ENCODE measurements at regions not wholly inside any gene's neighbourhood (a gene's known extent, or its start where the extent isn't known, plus 50 kb on each side); places are given as distances from the start of the nearest gene placed in this dataset.
A peak's percentile ranks its signal among the peaks of the same experiment; 100 is the strongest.
"Not testable (repeated sequence)": the region's sequence is repeated elsewhere in the genome, so short reads cannot be mapped to it uniquely, and the experiment has no call there.

DNA sequence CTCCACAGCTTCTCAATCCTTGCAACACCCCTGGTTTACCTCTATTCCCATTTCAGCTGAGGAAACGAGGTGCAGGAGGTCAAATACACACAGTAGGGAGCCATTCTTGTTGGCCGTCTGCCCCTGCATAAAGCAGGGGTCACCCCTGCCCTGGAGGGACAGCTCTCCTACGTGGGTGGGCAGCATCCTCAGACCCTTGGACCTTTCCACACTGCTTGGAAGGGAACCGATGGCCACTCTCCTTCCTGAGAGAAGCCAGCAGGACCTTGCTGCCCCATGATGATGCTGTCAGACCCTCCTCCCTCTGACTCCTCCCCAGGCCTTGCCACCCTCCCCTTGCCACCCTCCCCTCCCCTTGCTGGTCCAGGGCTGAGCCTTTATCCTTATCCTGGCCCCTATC is 121.1 kb upstream of the SYT13 start:
- DNase-seq (ENCODE audit: low spot score), result no peak

DNA sequence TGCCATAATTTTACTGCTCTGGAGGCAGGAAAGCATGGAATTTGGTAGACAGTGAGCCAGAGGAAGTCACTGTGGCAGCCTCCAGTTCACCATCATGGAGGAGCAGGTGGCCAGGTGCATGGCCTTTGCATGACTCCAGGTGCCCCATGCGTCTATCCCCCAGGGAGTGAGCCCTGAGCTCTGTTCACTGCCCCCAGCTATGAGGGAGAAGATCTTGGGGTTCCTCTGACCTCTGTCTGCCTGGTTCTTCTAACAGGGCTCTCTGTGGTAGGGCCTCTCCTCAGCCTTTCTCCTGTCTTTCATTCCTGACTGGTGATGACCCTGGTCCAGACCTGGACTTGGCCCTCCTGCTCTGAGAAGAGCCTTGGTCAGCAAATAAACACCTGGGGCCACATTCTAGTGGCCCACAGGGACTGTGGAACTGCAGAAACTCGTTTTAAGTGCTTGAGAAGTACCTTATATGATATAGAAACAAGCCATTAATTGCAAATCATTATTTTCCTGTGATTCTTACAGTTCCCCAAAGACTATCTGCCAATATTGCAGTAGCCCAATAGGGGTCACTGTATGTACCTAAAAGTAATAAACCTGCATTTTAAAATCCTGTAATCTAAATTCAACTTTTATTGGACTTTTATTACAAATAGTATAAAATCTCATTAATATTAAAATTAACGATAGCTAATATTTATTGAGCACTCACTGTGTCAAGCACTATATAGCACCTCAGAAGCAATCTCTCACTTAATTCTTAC is 120.0 kb upstream of the SYT13 start:
- DNase-seq (ENCODE audit: low spot score), result peak; percentile 6

DNA sequence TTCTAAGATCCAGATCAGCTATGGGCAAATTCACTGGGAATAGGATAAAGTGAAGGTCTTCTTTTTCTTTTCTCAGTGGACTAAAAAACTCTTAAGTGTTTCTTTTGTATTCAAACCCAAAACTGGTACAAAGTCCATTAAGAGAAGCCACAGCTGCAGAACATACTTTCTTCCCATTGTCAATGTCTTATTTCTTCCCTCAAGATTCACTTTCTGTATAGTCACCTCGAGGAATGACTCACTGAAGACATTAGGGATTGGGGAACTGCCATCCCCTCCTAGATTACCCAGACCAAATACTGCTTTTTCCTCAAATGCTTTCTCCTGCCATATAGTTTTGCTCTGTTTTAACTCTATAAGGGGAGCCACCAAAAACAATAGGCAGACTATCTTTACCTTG is 117.4 kb upstream of the SYT13 start:
- DNase-seq (ENCODE audit: low spot score), result not testable (repeated sequence)

DNA sequence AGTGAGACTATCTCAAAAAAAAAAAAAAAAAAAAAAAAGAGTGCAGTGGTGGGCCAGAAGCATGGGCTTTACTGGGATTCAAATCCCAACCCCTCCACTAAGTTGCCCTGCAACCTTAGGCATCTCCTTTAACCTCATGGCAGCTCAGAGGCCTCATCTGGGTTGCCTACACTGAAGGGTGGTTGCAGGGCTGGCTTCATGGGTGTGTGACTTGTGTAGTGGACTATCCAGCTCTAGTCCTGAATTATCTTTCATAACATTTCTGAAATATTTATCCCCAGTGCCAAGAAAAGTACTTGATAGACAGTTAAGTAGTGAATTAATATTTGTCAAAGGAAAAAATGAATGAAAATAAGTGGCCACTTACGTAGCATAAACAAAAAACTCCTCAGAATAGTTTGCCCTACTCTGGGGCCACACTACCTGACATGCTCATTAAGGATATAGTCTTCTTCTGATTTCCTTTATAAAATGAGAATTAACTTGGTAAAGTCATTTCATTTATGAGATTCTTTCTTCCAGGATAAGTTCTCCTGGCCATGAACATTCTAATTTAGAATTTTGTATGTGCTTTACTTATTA is 116.0 kb upstream of the SYT13 start:
- no peak for DNase-seq (ENCODE audit: low spot score)

DNA sequence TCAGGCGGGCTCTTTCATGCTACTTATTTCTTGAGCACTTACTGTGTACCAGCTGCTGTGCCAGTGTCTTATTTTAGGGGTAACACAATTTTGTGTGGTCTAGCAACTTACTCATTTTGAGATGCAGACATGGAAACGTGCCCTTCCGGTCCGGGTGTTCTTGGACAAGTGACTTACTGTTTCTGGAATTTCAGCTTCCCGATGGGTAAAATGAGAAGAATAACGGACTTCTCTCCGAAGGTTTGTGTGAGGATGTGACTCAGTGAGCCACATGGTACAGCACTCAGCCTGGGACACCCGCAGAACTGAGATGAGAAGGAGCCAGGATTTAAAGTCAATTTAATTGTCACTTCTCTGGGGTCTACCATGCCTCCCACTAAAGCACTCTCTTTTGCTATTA is 114.5 kb upstream of the SYT13 start:
- peak; percentile 67 for DNase-seq (ENCODE audit: low spot score)

DNA sequence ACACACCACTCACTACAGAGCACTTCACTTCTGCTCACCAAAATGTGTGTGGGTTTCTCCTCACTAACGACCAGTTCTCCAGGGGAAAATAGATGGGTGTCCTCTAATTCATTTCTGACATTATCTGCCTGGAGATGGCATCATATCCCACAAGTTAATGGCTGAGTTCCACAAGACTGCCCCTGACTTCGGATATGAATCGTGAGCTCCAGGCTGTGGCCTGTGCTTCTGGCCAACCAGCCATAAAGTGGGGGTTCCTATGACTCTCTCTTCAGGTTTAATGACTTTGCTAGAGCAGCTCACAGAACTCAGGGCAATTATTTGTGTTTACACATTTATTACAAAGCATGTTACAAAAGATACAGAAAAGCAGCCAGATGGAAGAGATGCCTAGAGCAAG is 113.0 kb upstream of the SYT13 start:
- DNase-seq (ENCODE audit: low spot score), result no peak

DNA sequence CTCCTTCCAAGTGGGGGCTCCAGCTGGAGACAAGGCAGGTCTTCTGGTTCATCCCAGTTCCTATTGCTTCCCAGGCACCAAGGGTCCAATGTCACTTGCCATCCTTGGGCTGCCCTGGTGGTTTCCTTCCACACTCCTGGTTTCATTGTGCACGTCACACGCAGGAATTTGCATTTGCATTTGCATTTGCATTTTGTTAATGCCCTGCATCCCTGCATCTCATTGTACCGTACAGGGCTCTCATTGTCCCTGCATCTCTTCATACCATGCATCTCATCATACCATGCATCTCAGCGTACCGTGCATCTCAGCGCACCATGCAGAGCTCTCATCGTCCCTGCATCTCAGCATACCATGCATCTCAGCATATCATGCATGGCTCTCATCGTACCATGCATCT is 112.2 kb upstream of the SYT13 start:
- DNase-seq (ENCODE audit: low spot score), result no peak

DNA sequence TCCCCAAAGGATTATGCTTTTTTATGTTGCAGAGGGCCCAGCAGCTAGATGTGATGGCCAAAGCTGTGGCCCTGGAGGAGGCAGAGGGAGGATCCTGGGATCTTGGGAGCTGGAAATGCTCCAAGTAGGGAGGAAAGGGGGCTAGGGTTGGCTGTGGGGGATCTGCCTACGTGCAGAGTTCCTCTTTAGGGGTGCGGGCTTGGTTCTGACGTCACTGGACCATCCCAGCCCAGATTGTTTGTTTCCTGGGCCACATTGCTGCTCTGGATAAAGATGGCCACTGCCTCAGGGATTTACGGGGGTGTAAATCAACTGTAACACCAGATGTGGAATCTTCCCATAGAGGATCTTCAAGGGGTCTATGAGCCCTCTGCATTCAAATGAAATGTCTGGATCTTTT is 110.3 kb upstream of the SYT13 start:
- no peak for DNase-seq (ENCODE audit: low spot score)

DNA sequence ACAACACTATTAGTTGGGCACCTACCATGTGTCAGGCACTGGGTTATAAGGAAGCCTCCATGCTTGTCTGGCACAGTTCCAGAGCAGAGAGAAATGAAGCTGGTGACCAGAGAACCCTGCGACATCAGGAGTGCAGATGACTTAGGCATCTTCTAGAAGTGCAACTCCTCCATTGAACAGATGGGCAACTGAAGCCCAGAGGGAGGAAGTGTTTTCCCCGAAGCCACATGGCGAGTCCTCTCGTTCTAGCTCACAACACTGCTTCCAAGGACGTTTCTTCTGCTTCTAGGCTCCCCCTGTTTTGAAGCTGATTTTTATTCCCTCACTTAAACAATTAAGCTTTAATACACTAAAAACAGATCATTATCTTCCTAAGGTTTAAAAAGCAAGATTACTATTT is 109.8 kb upstream of the SYT13 start:
- no peak for DNase-seq (ENCODE audit: low spot score)

DNA sequence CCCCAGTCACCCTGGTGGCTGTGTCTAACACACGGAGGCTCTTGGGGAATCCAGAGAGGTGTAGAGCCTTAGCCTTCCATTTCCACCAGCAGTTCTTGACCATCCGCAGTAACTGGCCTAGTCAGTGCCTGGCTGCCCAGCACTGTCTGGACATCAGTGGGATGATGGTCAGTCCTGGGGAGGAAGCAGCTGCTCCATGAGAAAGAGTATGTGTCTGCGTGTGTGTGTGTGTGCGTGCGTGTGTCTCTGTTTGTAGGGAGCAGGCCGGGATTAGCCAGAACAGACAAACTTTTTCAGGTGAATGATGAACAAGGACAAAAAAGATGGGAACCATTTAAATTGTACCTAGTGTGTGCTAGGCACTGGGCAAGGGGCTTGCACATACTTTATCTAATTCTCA is 109.3 kb upstream of the SYT13 start:
- no peak for DNase-seq (ENCODE audit: low spot score)

DNA sequence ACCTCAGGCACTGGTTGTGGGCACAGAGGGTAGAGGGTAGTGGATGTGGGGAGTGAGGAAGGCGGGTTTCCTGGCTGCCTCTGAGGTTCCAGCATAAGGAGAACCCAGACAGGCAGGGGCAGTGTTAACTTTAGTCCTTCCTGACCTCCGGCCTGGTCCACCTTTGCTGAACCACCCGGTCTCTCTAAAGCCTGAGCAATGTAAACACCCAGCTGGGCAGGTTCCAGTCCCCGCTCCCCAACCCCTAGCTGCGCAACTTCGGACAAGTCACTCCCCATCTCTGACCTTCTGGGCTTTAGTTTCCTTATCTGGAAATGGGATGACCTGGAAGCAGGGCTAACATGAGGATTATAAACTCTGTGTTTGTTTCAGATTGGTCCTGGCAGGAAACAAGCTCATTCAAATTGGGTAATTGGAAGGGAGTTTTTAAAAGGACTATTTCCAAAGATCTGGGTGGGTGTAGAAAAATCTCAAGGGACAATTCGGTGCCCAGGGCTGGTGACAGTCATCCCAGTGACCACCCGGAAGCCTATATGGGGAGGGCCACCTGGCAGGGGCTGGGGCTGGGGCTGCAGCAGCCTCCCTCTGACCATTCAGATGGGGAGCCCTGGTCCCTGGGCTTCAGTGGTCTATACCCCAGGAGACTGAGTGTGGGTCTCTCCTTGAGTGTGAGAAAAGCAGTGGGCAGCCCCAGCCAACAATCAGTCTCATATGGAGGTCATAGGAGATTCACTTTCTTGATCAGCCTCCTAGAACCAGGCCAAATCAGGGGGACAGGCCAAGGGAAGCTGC is 108.3 kb upstream of the SYT13 start:
- no peak for DNase-seq (ENCODE audit: low spot score)

DNA sequence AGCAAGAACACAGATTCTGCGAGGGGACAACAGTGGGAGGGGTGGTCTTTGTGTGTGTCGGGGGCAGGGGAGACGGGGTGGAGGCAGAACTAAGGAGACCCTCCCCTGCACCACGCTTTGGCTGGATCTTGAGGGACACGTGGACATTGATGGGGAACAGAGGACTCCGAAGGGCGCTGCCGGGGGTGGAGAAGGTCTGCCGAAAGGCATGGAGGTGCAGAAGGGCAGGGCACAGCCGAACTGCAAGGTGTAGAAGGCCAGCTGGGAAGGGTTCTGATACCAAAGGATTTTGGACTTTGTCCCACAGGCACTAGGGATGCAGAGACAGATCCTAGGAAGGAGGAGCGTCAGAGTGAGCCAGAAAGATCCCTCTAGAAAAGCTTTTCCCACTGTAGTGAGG is 107.7 kb upstream of the SYT13 start:
- DNase-seq (ENCODE audit: low spot score), result no peak

DNA sequence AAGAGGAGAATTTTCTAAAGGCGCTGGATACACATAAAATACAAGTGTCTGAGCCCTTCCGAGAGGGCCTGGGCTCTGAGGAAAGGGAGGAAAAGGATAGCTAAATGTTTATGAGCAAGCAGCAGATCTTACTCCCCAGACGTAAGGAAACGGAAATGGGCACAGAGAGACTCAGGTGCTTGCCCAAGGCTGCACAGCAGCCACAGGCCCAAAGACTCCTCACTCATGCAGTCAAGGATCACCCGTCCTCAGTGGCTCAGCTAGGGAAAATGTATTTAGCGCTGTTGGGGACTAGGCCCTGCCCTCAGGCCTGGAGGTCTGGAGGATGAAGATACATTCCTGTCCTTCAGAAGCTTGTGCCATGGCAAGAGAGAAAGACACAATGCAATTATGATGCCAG is 107.2 kb upstream of the SYT13 start:
- DNase-seq (ENCODE audit: low spot score), result no peak

DNA sequence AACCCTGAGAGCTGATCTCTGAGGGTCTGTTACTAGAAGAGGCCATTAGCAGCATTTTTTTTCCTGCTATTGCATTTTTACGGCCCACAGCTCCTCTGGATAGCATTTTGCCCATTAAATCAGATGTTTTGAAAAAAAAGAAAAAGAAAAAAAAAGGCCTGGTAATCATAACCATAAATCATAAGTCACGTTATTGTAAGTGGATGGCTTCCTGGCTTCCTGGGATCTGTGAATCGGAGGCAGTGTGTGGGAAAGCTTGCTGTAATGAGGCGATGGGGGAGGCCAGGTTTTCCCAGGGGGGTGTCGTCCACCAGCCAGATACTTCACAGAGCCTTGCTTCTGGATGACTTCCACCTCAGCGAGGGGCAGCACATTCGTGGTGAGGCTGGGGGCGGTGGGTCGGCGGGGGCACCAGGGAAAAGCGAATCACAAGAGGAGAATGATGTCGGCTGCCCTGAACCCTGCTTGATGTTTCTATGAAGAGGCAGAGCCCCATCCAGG is 106.5 kb upstream of the SYT13 start:
- DNase-seq (ENCODE audit: low spot score), result no peak

DNA sequence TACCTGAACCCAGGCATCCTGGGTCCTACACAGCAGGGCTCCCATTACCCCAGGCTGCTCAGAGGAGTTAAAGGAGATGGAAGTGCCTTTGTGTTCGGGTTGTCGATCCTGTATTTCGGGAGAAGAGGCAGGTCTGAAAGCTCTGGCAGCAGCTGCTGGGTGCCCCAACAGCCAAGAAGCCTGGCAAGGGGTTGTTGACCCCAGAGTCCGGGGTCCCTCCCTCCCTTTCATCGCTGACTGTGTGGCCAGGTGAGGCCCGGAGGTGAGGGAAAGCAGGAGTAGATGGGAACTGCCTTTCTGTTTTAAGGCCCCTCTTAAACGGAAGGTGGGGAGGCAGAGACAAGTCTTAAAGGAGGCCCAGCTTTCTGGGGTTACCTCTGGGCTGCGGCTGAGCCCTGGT is 106.0 kb upstream of the SYT13 start:
- DNase-seq (ENCODE audit: low spot score), result no peak

DNA sequence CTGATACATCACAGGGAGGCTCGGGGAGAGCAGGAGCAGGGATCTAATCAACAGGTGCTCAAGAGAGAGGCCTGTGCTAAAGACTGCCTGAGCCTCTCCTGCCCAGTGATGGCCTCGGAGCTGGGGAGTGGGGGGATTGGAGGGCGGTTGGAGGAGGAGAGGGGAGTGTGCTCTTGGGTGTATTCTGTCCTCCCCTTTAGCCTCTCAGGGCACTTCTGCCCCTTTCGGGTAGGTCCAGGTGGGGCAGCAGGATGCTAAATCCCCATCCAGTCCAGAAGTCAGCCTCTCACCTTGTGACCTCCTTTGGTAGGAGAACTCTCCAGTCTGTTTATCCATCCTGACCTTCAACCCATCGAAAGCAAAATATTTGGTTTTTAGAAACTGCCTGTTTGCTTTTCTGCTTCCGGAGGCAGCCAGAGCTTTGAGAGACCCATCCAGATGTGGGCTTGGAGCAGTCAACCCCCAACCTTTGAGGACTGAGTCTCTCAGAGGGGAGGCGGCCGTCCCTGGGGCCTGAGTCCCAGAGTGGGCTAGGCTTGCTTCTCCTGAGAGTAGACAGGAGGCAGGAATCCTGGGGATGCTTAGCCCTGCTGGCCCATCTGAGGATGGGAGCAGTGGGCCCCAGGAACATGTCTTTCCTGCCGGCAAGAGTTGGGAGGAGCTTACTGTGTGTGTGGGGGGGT is 105.2 kb upstream of the SYT13 start:
- no peak for DNase-seq (ENCODE audit: low spot score)

DNA sequence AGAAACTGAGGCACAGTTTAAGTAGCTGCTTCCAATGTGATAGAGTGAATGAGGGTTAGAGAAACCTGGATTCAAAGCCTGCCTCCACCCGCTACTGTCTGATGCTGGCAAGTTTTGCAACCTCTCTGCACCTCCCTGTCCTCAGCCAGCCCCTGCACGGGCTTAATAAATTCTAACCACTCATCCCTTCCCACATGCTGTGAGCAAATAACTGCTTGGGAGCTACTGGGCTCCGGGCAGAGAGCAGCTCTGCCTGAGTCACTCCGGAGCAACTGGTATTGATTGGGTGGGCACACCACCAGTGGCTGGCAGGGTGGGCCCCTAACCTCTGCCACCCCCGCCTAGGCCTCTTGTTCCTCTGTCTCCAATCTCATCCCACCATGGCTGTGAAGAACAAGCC is 104.3 kb upstream of the SYT13 start:
- DNase-seq (ENCODE audit: low spot score), result no peak

DNA sequence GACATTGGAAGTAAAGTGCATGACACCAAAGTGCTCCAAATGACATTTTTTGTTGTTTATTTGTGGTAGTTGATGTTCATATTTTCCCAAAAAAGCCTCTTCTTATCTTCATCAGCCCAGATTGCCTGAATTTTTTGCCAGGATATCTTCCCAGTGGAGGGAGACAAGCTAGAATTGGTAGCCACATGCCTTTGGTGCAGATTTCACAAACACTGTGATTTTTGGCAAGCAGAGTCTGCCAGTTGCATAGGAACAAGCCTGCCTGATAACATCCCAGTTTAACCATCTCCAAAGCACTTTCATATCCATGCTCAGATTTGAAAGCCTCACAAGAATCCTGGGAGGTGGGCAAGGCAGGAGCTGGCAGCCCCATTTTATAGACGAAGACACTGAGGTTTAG is 102.3 kb upstream of the SYT13 start:
- DNase-seq (ENCODE audit: low spot score), result no peak

DNA sequence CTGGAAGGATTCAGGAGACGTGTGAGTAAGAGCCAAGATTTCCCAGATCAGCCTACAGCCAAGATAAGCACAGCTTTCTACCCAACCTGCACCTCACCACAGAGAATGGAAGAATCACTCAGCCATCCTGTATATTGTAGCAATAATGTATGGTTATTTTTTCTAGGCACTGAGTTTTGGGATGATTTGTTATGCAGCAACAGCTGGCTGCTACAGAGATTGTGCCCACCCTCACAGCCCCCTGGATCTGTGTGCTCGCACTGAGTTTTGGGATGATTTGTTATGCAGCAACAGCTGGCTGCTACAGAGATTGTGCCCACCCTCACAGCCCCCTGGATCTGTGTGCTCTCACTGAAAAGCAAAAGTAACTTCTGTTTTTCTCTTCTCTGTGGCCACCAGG is 101.7 kb upstream of the SYT13 start:
- not testable (repeated sequence) for DNase-seq (ENCODE audit: low spot score)

DNA sequence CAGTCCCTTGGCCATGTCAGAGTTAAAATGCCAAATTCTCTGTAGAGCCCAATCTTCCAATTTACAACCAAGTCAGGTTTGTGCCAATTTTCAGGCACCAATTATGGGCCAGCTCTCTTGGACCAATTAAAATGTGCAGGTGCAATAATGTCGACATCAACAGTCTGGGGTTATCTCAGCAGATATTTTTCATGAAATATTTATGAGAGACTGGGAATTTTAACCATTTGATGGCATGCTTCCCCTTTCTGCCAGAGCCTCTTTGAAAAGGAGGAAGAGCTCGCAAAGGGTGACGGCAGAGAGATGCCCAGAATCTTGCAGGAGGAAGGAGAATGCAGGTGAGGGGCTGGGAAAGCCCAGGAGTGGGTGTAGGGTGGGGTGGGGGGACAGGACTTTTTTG is 100.8 kb upstream of the SYT13 start:
- no peak for DNase-seq (ENCODE audit: low spot score)

DNA sequence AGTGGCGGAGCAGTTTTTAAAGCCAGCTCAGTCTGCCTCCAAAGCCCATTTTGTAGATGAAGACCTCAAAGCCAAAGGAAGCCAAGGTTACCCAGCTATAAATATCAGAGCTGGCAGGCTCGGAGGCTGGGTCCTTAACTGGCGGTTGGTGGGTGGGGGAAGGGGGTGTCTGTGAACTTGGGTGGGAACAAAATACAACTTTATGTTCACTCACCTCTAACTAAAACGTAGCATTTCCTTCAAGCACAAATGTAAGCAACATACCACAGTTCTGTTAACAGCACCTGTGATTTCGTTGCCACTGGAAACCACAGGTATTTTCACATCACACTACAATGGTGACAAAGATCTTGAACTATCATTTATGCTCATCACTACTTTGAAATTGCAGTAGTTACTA is 99.7 kb upstream of the SYT13 start:
- no peak for DNase-seq (ENCODE audit: low spot score)

DNA sequence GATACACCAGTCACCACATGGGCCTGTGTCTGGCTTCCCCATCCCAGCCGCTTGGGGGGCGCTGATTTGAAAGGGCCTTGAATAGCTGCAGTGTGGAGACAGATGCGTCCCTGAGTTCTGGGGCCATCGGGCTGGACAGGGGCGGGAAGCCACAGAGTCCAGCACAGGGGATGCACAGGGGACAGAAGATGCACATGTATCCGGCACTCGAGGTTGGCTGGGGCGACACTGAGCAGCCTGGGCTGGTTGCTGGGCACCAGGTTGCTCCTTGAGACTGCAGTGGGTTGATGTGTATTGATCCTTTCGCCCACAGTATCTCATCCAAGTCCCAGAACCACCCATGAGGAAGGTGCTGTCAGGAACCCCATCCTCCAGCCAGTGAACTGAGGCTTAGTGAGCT is 99.3 kb upstream of the SYT13 start:
- no peak for DNase-seq (ENCODE audit: low spot score)
